HG02588 (cell line): ENCODE measurements at regions not wholly inside any gene's neighbourhood (a gene's known extent, or its start where the extent isn't known, plus 50 kb on each side); places are given as distances from the start of the nearest gene placed in this dataset.

Experiments used
- ATAC-seq: cut with Tn5 transposase; IDR thresholded peaks from one replicate; pipeline ENCODE4 v1.9.1; 2021; ENCODE audit warnings: mild to moderate bottlenecking, moderate library complexity; ENCODE audit not compliant: unreplicated experiment

GRCh38 chr6:148652205-148652604 is 94.6 kb upstream of the UST start:
- no peak for ATAC-seq

- no peak for ATAC-seq
Observed at GRCh38 chr6:148653138-148653776, 93.6 kb upstream of the UST start.

GRCh38 chr6:148657048-148657447 is 89.8 kb upstream of the UST start:
- ATAC-seq = no peak

- ATAC-seq = no peak
Observed at GRCh38 chr6:148658681-148659430, 88.0 kb upstream of the UST start.

- no peak for ATAC-seq
Observed at GRCh38 chr6:148667395-148667794, 79.4 kb upstream of the UST start.

GRCh38 chr6:148671085-148671484 is 75.7 kb upstream of the UST start:
- no peak for ATAC-seq

- ATAC-seq = no peak
Observed at GRCh38 chr6:148671952-148672351, 74.9 kb upstream of the UST start.

- no peak for ATAC-seq
Observed at GRCh38 chr6:148674306-148674705, 72.5 kb upstream of the UST start.

- ATAC-seq = peak; percentile 83
Observed at GRCh38 chr6:148677594-148678476, 69.0 kb upstream of the UST start.

- ATAC-seq = no peak
Observed at GRCh38 chr6:148678682-148679081, 68.1 kb upstream of the UST start.

GRCh38 chr6:148681666-148682065 is 65.2 kb upstream of the UST start:
- ATAC-seq = no peak

- no peak for ATAC-seq
Observed at GRCh38 chr6:148682252-148682651, 64.6 kb upstream of the UST start.

GRCh38 chr6:148682990-148683389 is 63.8 kb upstream of the UST start:
- no peak for ATAC-seq

GRCh38 chr6:148689168-148689567 is 57.7 kb upstream of the UST start:
- no peak for ATAC-seq

- no peak for ATAC-seq
Observed at GRCh38 chr6:148693882-148694484, 52.8 kb upstream of the UST start.
